ENCODE measurements at regions not wholly inside any gene's neighbourhood (a gene's known extent, or its start where the extent isn't known, plus 50 kb on each side); places are given as distances from the start of the nearest gene placed in this dataset.
"Not testable (repeated sequence)": the region's sequence is repeated elsewhere in the genome, so short reads cannot be mapped to it uniquely, and the experiment has no call there.

DNA sequence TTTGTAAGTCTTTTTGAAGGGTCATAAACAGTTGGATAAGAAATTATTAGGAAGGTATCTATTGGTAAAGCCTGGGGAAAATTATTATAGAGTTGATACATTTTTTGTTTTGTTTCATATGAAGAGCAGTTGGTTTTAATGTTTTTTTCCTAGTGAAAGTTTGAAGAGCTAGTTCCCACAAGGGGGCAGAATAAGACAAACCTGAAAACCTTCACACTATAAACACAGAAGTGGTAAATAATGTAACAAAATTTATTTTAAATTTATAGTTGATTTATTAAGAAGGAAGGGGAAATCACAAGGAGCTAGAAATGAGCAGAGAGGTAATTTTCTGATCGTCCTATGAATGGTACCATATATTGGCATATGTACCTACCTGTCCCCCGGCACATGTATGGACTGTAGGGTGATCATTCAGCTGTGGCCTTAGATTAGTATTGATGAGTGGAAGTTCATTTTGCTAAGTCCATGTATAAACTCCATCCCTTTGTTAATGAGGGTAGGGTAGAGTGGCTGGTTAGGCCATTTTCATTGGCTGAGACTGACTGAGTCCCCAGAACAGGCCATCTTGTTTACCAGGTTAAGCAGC is 116.3 kb downstream of the TANC2 start:
- no peak for DNase-seq

DNA sequence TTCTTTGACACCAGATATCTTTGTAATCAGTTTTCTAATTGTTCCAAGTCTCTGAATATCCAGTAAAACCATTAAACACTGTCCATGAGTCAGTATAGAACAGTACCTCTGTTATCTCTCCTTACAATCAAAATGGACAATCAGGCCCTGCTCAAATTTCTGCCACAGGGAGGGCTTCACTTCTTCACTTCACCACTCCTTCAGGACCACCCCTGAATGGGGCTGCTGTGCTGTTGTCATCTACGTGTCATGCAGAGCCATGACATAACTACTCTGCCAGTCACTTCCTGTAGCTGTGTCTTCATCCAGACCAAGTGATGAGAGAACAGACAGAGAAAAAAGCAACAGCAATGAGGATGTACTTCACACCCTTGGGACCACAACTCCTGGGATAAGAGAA is 116.9 kb downstream of the TANC2 start:
- DNase-seq: no peak

DNA sequence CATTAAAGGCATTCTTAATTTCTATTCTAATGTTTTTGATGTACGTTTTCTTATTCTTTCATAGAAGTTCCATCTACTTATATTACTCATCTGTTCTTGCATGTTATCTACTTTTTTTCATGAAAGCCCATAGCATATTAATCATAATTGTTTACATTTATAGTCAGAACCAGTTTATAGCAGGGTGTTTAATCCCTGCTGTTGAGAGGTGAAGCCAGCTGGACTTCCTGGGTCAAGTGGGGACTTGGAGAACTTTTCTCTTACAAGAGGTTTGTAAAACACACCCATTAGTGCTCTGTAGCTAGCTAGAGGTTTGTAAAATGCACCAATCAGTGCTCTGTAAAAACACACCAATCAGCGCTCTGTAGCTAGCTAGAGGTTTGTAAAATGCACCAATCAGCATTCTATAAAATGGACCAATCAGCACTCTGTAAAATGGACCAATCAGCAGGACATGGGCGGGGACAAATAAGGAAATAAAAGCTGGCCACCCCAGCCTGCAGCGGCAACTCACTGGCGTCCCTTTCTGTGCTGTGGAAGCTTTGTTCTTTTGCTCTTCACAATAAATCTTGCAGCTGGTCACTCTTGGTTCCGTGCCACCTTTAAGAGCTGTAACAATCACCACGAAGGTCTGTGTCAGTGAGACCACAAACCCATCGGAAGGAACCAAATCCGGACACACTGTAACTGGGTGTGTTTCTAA is 120.6 kb downstream of the TANC2 start:
- no peak for DNase-seq

DNA sequence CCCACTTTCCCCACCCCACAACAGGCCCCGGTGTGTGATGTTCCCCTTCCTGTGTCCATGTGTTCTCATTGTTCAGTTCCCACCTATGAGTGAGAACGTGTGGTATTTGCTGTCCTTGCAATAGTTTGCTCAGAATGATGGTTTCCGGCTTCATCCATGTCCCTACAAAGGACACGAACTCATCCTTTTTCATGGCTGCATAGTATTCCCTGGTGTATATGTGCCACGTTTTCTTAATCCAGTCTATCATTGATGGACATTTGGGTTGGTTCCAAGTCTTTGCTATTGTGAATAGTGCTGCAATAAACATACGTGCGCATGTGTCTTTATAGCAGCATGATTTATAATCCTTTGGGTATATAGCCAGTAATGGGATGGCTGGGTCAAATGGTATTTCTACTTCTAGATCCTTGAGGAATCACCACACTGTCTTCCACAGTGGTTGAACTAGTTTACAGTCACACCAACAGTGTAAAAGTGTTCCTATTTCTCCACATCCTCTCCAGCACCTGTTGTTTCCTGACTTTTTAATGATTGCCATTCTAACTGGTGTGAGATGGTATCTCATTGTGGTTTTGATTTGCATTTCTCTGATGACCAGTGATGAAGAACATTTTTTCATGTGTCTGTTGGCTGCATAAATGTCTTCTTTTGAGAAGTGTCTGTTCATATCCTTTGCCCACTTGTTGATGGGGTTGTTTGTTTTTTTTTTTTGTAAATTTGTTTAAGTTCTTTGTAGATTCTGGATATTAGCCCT is 124.5 kb downstream of the TANC2 start:
- DNase-seq: not testable (repeated sequence)

GRCh38 chr17:63091909-63092308 is 125.9 kb downstream of the TANC2 start:
- not testable (repeated sequence) for DNase-seq

GRCh38 chr17:63094631-63095030 is 128.6 kb downstream of the TANC2 start:
- DNase-seq: no peak

DNA sequence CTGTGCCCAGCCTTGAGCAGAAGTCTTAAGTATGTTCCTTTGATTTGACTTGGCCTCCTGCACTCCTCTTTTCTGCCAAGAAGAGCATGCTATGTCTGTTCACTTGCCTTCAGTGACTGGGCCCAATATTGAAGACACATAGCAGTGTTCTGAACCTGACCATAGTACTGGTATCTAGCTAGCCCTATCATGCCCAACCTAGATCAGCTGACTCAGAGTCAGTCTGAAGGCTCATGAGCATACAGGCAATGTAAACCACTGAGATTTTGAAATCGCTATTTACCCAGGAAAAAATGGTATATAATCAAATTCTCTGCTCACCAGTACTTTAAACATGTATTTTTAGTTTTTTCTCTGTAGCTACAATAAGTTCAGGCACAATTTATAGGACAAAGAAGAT is 129.4 kb downstream of the TANC2 start:
- no peak for DNase-seq

DNA sequence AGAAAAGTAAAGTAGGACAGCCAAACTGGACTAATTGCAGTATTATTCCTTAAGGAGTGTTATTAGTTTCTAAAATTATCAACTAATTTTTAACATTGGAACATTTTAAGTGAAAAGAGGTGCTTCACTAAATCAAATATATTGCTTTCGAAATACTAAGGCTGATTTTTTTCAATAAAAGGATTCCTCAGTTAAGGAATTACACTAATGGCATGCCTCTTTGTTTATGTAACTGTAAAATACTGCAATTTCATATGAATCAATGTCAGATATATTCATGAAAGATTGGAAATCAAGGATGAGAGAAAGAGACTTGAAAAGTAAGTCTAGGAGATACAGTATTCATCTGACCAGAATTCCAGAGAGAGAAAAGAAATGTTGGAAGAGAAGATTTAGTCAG is 129.8 kb downstream of the TANC2 start:
- DNase-seq: no peak

GRCh38 chr17:63096426-63096825 is 130.4 kb downstream of the TANC2 start:
- DNase-seq: no peak

DNA sequence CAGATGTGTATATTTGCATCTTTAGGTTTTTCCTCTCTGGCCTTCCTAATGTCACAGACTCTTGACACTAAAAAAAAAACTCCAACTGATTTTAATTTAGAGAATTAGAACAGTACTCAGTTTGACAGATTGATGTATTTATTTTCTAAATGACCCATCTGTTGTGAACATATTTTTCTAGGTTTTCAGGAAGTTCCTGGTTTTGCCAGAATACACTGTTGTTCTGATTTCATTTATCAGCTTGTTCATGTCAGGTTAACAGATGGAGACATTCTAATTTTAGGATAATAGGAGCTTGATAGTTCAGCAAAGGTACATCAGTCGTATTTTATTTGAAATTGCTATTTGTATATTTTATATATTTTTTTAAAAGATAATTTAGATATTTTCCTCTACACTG is 133.4 kb downstream of the TANC2 start:
- DNase-seq: no peak

GRCh38 chr17:63102034-63102433 is 136.0 kb downstream of the TANC2 start:
- DNase-seq: no peak

GRCh38 chr17:63106050-63106449 is 140.0 kb downstream of the TANC2 start:
- no peak for DNase-seq

GRCh38 chr17:63109661-63110060 is 143.6 kb downstream of the TANC2 start:
- no peak for DNase-seq

GRCh38 chr17:63113167-63113566 is 147.1 kb downstream of the TANC2 start:
- no peak for DNase-seq

GRCh38 chr17:63116228-63116627 is 150.2 kb downstream of the TANC2 start:
- DNase-seq: no peak

DNA sequence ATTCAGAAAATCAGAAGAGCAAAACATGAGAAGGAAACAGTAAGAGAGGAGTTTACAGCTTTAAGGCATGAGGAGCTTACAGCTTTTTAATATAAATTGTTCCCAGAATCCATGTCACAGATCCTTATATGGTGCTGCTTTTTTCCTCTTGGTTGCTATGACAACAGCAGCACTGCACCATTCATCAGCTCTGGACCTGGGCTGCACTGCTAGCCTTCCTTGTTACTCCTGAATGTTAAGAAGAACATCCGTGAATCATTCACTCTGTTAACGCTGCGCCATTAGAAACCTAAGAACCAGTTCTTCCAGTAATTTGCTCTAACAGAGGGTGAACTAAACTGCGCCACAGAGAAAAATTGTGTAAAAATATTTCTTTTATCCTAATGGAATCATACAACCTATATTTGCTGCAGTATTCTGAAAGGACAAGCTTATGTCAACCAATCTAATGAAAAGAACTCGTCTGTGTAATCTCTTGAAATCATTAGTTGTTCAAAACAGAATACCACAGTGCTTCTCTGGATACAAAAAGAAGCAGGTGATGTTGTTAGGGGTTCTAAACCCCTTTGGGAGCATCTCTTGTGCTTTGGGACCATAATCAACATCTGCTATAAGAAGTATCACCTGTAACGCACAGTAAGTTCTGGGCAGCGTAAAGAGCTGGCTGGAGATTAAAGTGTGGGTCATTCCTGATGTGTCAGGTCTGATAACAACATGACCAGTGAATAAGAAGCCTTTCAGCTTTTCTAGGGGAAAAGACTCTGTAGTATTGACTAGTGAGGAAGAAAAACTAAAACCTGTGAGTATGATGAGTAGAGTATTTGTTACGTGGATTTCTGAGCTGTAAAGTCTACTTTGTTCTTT is 151.2 kb downstream of the TANC2 start:
- no peak for DNase-seq

DNA sequence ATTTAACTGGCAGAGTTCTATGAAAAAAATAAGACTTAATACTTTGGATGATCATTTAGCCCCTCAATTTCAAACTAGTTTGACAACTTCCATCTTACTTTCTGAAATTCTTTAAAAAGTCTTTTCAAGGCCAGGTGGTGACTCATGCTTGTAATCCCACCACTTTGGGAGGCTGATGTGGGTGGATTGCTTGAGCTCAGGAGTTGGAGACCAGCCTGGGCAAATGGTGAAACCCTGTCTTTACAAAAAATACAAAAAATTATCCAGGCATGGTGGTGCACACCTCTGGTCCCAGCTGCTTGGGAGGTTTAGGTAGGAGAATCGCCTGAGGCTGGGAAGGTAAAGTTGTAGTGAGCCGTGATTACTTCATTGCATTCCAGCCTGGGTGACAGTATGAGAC is 154.4 kb downstream of the TANC2 start:
- no peak for DNase-seq

DNA sequence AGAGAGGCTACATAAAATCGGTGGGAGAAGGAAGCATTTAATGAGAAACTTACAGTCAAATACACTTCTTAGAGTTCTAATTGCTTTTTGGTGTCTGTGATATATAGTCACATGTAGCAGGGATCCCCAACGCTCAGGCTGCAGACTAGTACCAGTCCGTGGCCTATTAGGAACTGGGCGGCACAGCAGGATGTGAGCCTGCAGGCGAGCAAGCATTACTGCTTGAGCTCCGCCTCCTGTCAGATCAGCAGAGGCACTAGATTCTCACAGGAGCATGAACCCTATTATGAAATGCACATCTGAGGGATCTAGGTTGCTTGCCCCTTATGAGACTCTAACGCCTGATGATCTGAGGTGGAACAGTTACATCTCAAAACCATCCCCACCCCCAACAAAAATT is 158.5 kb downstream of the TANC2 start:
- DNase-seq: no peak

DNA sequence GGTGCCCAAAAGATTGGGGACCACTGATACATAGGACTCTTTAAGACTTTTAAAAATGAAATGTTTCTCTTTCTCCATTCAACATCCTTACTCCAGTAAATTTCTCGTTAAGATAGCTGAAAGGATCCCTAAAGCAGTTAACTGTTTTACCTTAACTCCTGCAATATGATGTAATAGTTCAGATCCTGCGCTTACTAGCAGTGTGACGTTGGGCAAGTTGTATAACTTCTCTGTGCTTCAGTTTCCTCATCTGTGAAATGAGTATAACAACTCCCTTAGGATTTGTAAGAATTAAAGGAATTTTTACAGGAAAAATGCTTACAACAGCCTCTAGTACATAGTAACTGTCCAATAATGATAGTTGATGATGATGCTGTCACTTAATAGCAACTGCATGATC is 158.9 kb downstream of the TANC2 start:
- DNase-seq: no peak

GRCh38 chr17:63125987-63126386 is 160.0 kb downstream of the TANC2 start:
- no peak for DNase-seq

GRCh38 chr17:63126607-63127006 is 160.6 kb downstream of the TANC2 start:
- no peak for DNase-seq

DNA sequence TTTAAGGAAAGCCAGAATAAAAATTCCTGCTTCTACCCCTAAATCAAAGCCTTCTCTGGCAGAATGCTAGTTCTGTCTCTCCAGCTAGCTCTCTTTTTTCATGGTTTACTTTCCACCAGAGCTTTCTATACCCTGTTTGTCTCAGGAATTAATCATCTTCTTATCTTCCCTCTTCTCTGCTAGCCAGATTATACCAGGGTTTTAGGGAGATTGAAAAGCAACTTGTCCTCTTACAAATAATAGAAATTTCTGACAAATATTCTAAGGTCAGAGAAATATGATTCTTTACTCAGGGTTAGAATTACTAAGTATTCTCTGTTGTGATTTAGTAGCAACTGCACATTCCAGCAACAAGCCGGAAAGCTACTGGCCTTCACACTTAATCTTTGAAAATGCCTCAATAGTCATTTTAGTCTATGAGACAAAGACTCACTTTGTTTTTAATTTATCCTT is 166.4 kb downstream of the TANC2 start:
- DNase-seq: no peak

GRCh38 chr17:63133491-63133890 is 167.5 kb downstream of the TANC2 start:
- DNase-seq: no peak
